ENCODE measurements at regions not wholly inside any gene's neighbourhood (a gene's known extent, or its start where the extent isn't known, plus 50 kb on each side); places are given as distances from the start of the nearest gene placed in this dataset.

DNA sequence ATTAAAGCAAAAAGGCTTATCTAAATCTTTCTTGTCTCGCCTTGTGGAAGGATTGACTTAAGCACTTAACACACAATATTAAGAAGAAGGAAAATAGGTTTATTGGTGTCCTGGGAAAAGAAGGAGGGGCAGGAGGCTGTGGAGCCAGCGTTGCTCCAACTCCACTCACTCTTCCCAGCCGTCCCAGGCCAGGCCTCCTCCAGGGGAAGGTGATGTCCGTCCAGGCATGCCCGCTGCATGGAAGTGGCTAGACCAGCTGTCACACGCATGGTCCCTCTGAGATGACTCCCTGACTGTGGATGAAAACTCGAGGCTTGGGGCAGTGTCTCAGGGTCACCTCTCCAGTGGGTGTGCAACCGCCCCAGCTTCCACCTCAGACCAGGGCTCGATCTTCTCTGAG lies 281.1 kb downstream of the GALR1 start:
- Histone ChIP-seq H2BK5ac (ENCODE audit: low read length) (no peak overlapping the region), H3K18ac (ENCODE audit: low read length) (peak overlapping the region; percentile 68), H3K4me3 (ENCODE audit: low read length in 2 of 2) (no peak overlapping the region), H2AK5ac (ENCODE audit: low read depth, low read length) (peak overlapping the region; percentile 35), H2BK120ac (ENCODE audit: low read depth, low read length) (no peak overlapping the region), H3K4me1 (ENCODE audit: control insufficient read depth in 2 of 2, insufficient read depth in 1 of 2, low read depth in 1 of 2, low read length in 2 of 2) (no peaks in the 10 kb centered on the region), H2AFZ (ENCODE audit: low read length) (no peak overlapping the region), H3K23ac (ENCODE audit: low read depth, low read length, poor library complexity) (no peak overlapping the region), H4K8ac (ENCODE audit: low read depth, low read length) (no peak overlapping the region), H3K14ac (ENCODE audit: low read length) (no peak overlapping the region), H3K27ac (replicated peaks; ENCODE audit: low read length) (no peak overlapping the region), H3K4me2 (ENCODE audit: insufficient read depth, low read length, poor library complexity, severe bottlenecking) (no peak overlapping the region), H3K9ac (ENCODE audit: low read depth, low read length, poor library complexity) (no peak overlapping the region), H4K91ac (ENCODE audit: low read depth, low read length, poor library complexity) (no peak overlapping the region), H2BK15ac (ENCODE audit: low read length) (no peak overlapping the region), H3K9me3 (replicated peaks in 1 of 2; ENCODE audit: control insufficient read depth in 2 of 2, insufficient read depth in 1 of 2, low read depth in 1 of 2, low read length in 2 of 2) (peaks cover 0 to 9% of the 10 kb centered on the region in 2 donors), H2BK12ac (ENCODE audit: low read length) (no peak overlapping the region), H3K4ac (ENCODE audit: low read length) (no peak overlapping the region), H3K27me3 (ENCODE audit: control insufficient read depth in 3 of 3, insufficient read depth in 3 of 3, low read depth in 1 of 3, low read length in 3 of 3) (peaks cover 0 to 1% (median 0%) of the 10 kb centered on the region in 3 experiments), H3K36me3 (replicated peaks in 1 of 2; ENCODE audit: control insufficient read depth in 2 of 2, insufficient read depth in 2 of 2, low read length in 2 of 2) (peaks cover 0 to 2% of the 10 kb centered on the region in 2 donors), H3K79me1 (ENCODE audit: low read depth, low read length) (no peaks in the 10 kb centered on the region)
- no CpG with 5 or more reads among the region's 9 CpGs for WGBS, 2 donors (ENCODE audit: extremely low coverage in 2 of 2, insufficient read length in 2 of 2, insufficient replicate concordance in 1 of 2)
- no peak for DNase-seq (ENCODE audit: low spot score)

DNA sequence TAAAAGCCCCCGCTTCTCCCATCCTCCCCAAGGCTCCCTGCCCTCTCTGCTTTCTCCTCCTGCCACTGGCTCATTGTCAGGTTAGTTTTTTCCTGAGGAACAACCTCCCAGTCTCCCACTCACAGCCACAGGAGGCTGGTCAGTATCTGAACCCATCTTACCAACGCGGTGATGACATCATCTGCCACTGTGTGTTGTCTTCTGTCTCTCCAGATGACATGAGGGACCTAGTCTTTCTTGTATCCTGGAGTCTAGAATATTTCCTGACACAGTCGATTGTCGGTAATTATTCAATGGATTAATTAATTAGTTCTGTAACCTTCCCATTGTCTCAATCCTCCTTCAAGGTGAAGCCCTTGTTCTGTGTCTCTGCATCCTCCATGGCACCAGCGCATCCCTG lies 290.2 kb downstream of the GALR1 start:
- Histone ChIP-seq H4K8ac (ENCODE audit: low read depth, low read length) (no peak overlapping the region), H2BK12ac (ENCODE audit: low read length) (no peak overlapping the region), H3K79me1 (ENCODE audit: low read depth, low read length) (no peaks in the 10 kb centered on the region), H2AFZ (ENCODE audit: low read length) (no peak overlapping the region), H2BK5ac (ENCODE audit: low read length) (no peak overlapping the region), H2AK5ac (ENCODE audit: low read depth, low read length) (no peak overlapping the region), H3K27me3 (ENCODE audit: control insufficient read depth in 3 of 3, insufficient read depth in 3 of 3, low read depth in 1 of 3, low read length in 3 of 3) (no peaks in the 10 kb centered on the region), H4K91ac (ENCODE audit: low read depth, low read length, poor library complexity) (no peak overlapping the region), H3K4me2 (ENCODE audit: insufficient read depth, low read length, poor library complexity, severe bottlenecking) (no peak overlapping the region), H3K36me3 (replicated peaks in 1 of 2; ENCODE audit: control insufficient read depth in 2 of 2, insufficient read depth in 2 of 2, low read length in 2 of 2) (no peaks in the 10 kb centered on the region), H3K4me3 (ENCODE audit: low read length in 2 of 2) (no peak overlapping the region), H3K14ac (ENCODE audit: low read length) (no peak overlapping the region), H3K4ac (ENCODE audit: low read length) (no peak overlapping the region), H3K23ac (ENCODE audit: low read depth, low read length, poor library complexity) (no peak overlapping the region), H3K9ac (ENCODE audit: low read depth, low read length, poor library complexity) (no peak overlapping the region), H3K4me1 (ENCODE audit: control insufficient read depth in 2 of 2, insufficient read depth in 1 of 2, low read depth in 1 of 2, low read length in 2 of 2) (no peaks in the 10 kb centered on the region), H2BK15ac (ENCODE audit: low read length) (no peak overlapping the region), H3K9me3 (replicated peaks in 1 of 2; ENCODE audit: control insufficient read depth in 2 of 2, insufficient read depth in 1 of 2, low read depth in 1 of 2, low read length in 2 of 2) (peaks cover 0 to 2% of the 10 kb centered on the region in 2 donors), H2BK120ac (ENCODE audit: low read depth, low read length) (no peak overlapping the region), H3K18ac (ENCODE audit: low read length) (no peak overlapping the region), H3K27ac (replicated peaks; ENCODE audit: low read length) (no peak overlapping the region)
- no peak for DNase-seq (ENCODE audit: low spot score)
- no CpG with 5 or more reads among the region's 6 CpGs for WGBS, 2 donors (ENCODE audit: extremely low coverage in 2 of 2, insufficient read length in 2 of 2, insufficient replicate concordance in 1 of 2)

DNA sequence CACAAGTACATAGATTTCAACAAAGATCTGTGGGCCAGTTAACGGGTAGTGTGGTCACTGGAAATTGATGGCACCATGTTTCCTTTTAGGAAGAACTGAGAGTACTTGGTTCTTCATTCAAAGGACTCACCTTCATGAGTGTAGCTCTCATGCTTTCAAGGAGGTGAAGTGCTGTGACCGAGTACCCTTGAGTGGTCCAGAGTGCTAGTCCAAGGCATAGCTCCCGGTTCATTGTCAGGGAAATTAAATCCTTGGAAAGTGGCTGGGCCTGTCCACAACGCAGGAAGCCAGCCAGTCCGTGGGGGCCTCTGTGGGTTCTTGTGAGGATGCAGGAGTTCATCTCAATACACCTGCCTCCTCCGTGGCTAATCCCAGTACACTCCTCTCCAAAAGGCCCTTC lies 295.1 kb downstream of the GALR1 start:
- no peak overlapping the region for H2AFZ ChIP-seq (ENCODE audit: low read length)
- no peak overlapping the region for H2BK5ac ChIP-seq (ENCODE audit: low read length)
- no peaks in the 10 kb centered on the region for H3K4me1 ChIP-seq (ENCODE audit: control insufficient read depth in 2 of 2, insufficient read depth in 1 of 2, low read depth in 1 of 2, low read length in 2 of 2)
- no peak overlapping the region for H3K4ac ChIP-seq (ENCODE audit: low read length)
- no peak overlapping the region for H4K8ac ChIP-seq (ENCODE audit: low read depth, low read length)
- DNase-seq (ENCODE audit: low spot score): no peak
- H3K18ac ChIP-seq (ENCODE audit: low read length): no peak overlapping the region
- H3K9ac ChIP-seq (ENCODE audit: low read depth, low read length, poor library complexity): no peak overlapping the region
- no peak overlapping the region for H4K91ac ChIP-seq (ENCODE audit: low read depth, low read length, poor library complexity)
- no peak overlapping the region for H2BK15ac ChIP-seq (ENCODE audit: low read length)
- H3K79me1 ChIP-seq (ENCODE audit: low read depth, low read length): no peaks in the 10 kb centered on the region
- no peaks in the 10 kb centered on the region for H3K36me3 ChIP-seq (replicated peaks in 1 of 2; ENCODE audit: control insufficient read depth in 2 of 2, insufficient read depth in 2 of 2, low read length in 2 of 2)
- no peaks in the 10 kb centered on the region for H3K27me3 ChIP-seq (ENCODE audit: control insufficient read depth in 3 of 3, insufficient read depth in 3 of 3, low read depth in 1 of 3, low read length in 3 of 3)
- H3K4me2 ChIP-seq (ENCODE audit: insufficient read depth, low read length, poor library complexity, severe bottlenecking): no peak overlapping the region
- no CpG with 5 or more reads among the region's 6 CpGs for WGBS, 2 donors (ENCODE audit: extremely low coverage in 2 of 2, insufficient read length in 2 of 2, insufficient replicate concordance in 1 of 2)
- no peak overlapping the region for H3K27ac ChIP-seq (replicated peaks; ENCODE audit: low read length)
- no peak overlapping the region for H2BK120ac ChIP-seq (ENCODE audit: low read depth, low read length)
- H3K23ac ChIP-seq (ENCODE audit: low read depth, low read length, poor library complexity): no peak overlapping the region
- H2BK12ac ChIP-seq (ENCODE audit: low read length): no peak overlapping the region
- no peak overlapping the region for H2AK5ac ChIP-seq (ENCODE audit: low read depth, low read length)
- no peak overlapping the region for H3K4me3 ChIP-seq (ENCODE audit: low read length in 2 of 2)
- no peak overlapping the region for H3K14ac ChIP-seq (ENCODE audit: low read length)
- H3K9me3 ChIP-seq (replicated peaks in 1 of 2; ENCODE audit: control insufficient read depth in 2 of 2, insufficient read depth in 1 of 2, low read depth in 1 of 2, low read length in 2 of 2): peaks cover 0 to 2% of the 10 kb centered on the region in 2 donors

DNA sequence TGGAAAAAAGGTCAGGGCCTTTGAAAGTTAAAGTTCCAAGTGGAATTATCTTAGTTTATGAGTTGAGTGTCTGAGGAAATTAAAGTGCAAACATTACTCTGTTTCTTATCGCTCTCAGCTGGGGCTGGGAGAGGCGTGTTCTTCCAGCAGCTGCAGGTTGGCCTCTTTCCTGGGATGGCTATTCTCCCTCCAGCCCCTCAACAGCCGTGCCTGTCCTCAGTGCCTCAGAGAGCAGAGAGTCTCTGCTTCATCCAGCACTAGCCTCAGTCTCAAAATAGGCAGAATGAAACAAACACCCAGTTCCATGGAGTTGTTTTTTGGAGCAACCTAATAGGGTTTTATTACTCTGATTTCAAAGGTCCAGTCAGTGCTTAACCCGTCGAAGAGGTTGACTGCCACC lies 298.1 kb downstream of the GALR1 start:
- Histone ChIP-seq H3K4me2 (ENCODE audit: insufficient read depth, low read length, poor library complexity, severe bottlenecking) (no peak overlapping the region), H2AFZ (ENCODE audit: low read length) (no peak overlapping the region), H2BK12ac (ENCODE audit: low read length) (no peak overlapping the region), H3K23ac (ENCODE audit: low read depth, low read length, poor library complexity) (no peak overlapping the region), H3K9ac (ENCODE audit: low read depth, low read length, poor library complexity) (no peak overlapping the region), H2BK120ac (ENCODE audit: low read depth, low read length) (no peak overlapping the region), H3K4me1 (ENCODE audit: control insufficient read depth in 2 of 2, insufficient read depth in 1 of 2, low read depth in 1 of 2, low read length in 2 of 2) (no peaks in the 10 kb centered on the region), H3K9me3 (replicated peaks in 1 of 2; ENCODE audit: control insufficient read depth in 2 of 2, insufficient read depth in 1 of 2, low read depth in 1 of 2, low read length in 2 of 2) (no peaks in the 10 kb centered on the region), H3K27ac (replicated peaks; ENCODE audit: low read length) (no peak overlapping the region), H2AK5ac (ENCODE audit: low read depth, low read length) (no peak overlapping the region), H4K91ac (ENCODE audit: low read depth, low read length, poor library complexity) (no peak overlapping the region), H3K4me3 (ENCODE audit: low read length in 2 of 2) (no peak overlapping the region), H3K4ac (ENCODE audit: low read length) (no peak overlapping the region), H3K18ac (ENCODE audit: low read length) (no peak overlapping the region), H3K79me1 (ENCODE audit: low read depth, low read length) (no peaks in the 10 kb centered on the region), H4K8ac (ENCODE audit: low read depth, low read length) (no peak overlapping the region), H3K27me3 (ENCODE audit: control insufficient read depth in 3 of 3, insufficient read depth in 3 of 3, low read depth in 1 of 3, low read length in 3 of 3) (no peaks in the 10 kb centered on the region), H3K14ac (ENCODE audit: low read length) (no peak overlapping the region), H3K36me3 (replicated peaks in 1 of 2; ENCODE audit: control insufficient read depth in 2 of 2, insufficient read depth in 2 of 2, low read length in 2 of 2) (peaks cover 0 to 2% of the 10 kb centered on the region in 2 donors), H2BK5ac (ENCODE audit: low read length) (no peak overlapping the region), H2BK15ac (ENCODE audit: low read length) (no peak overlapping the region)
- no peak for DNase-seq (ENCODE audit: low spot score)
- WGBS, 2 donors (ENCODE audit: extremely low coverage in 2 of 2, insufficient read length in 2 of 2, insufficient replicate concordance in 1 of 2): no CpG with 5 or more reads among the region's 5 CpGs

All from neuronal stem cell (in vitro differentiated cells).